Astrocyte of the spinal cord (primary cell): ENCODE measurements at regions not wholly inside any gene's neighbourhood (a gene's known extent, or its start where the extent isn't known, plus 50 kb on each side); places are given as distances from the start of the nearest gene placed in this dataset.
A peak's percentile ranks its signal among the peaks of the same experiment; 100 is the strongest.

ENCODE experiments used
- DNase-seq: peaks from one replicate; pipeline ENCODE4 v3.0.0; 2011; ENCODE audit warnings: low read depth, low spot score
- H3K4me3 ChIP-seq: 2 replicates; pipeline ENCODE4 v1.5.1; 2011; ENCODE audit warnings: low read depth, mild to moderate bottlenecking, low read length, moderate library complexity
- in situ Hi-C: cut with HindIII; loops from 2 replicates; pipeline ENCODE4 v1.10.0; 2017; ENCODE audit warnings: low sequenced_read_pairs
- TF ChIP-seq, protein P1 (sequence below): IDR thresholded peaks from 2 replicates; pipeline ENCODE4 v1.5.1; 2012; ENCODE audit warnings: low read depth, mild to moderate bottlenecking, low read length, inconsistent platforms

DNA sequence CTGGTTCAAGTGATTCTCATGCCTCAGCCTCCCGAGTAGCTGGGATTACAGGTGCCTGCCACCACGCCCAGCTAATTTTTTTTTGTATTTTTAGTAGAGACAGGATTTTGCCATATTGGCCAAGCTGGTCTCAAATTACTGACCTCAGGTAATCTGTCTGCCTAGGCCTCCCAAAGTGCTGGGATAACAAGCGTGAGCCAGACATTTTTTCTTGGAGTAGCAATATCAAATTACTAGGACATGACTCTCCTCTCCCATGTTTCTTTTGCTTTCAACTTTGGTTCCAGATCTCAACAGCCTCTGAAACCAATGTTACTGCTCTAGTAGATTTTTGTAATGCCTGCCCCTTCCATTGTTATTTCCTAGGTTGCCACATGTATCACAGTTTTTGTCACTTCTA is 462.0 kb downstream of the GBE1 start:
- TF ChIP-seq, protein P1, sequence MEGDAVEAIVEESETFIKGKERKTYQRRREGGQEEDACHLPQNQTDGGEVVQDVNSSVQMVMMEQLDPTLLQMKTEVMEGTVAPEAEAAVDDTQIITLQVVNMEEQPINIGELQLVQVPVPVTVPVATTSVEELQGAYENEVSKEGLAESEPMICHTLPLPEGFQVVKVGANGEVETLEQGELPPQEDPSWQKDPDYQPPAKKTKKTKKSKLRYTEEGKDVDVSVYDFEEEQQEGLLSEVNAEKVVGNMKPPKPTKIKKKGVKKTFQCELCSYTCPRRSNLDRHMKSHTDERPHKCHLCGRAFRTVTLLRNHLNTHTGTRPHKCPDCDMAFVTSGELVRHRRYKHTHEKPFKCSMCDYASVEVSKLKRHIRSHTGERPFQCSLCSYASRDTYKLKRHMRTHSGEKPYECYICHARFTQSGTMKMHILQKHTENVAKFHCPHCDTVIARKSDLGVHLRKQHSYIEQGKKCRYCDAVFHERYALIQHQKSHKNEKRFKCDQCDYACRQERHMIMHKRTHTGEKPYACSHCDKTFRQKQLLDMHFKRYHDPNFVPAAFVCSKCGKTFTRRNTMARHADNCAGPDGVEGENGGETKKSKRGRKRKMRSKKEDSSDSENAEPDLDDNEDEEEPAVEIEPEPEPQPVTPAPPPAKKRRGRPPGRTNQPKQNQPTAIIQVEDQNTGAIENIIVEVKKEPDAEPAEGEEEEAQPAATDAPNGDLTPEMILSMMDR = no peak
- in situ Hi-C loops = no loop called here
- DNase-seq = no peak
- H3K4me3 ChIP-seq = no peak overlapping the region

DNA sequence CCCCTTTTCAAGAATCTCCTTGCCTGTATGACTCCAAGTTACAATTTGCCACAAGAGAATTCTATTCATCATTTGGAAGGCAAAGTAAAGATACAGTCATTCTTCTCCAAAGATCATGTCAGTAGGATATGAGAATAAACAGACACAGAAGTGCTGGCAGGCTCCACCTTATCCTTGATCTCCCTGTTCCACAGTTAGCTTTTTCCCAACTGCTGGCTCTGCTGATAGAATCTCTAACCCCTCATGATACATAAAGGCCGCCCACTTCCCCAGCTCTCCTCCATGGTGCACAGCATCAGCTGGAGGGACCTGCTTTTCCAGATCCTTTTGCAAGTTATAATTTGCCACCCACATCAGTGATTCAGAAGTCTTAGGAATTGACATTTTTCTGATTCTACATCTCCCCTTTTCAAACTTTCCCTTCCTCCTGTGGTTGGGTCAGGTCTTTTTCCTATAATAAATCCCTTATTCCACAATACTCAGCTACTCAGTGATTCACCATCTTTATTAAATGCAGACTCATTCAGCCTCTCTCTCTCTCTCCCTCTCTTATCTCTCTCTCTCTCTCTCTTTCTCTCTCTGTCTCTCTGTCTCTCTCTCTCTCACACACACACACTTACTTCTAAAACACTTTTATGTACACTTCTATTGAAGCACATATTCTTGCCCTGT is 465.4 kb downstream of the GBE1 start:
- no peak for DNase-seq
- TF ChIP-seq, protein P1 = no peak
- no peak overlapping the region for H3K4me3 ChIP-seq
- in situ Hi-C loops = no loop called here

DNA sequence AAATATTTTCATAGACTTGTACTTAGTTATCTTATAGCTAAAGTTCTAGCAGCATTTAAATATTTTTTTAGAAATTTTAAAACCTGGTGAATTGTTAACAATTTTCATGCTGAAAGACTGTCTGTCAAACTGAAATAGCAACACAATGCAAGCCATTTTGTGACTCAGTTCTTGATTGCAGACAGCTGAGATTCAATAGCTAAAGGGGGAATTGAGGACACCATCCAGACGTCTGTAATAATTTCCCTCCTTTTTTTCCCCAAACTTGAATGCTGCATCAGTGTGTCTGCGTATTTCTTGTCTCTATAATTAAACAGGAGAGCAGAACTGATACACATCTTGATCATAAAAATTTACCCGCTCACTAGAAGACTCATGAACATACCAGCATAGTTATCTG is 468.3 kb downstream of the GBE1 start:
- TF ChIP-seq, protein P1 = no peak
- in situ Hi-C loops = no loop called here
- no peak for DNase-seq

DNA sequence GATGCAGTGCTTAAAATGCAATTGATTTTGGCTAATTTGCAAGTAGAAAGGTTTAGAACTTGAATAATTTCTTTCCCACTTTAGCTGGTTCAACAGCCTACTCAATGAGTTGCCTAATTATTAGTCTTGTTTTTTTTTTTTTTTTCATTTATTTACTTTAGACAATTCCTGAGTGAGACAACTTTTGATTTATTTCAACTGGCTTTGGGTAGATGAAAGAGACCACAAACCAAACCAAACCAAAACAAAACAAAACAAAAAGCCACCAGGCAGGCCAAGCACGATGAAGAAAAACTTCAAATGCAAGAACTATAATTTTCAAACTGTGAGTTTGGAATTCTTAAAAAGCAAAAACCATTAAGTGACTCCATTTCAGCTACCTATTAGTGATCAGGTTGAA is 469.9 kb downstream of the GBE1 start:
- TF ChIP-seq, protein P1 = no peak
- in situ Hi-C loops = no loop called here
- peak; percentile 43 for DNase-seq
- H3K4me3 ChIP-seq = no peak overlapping the region

More for the DNA sequence above, 468.3 kb downstream of the GBE1 start:
- H3K4me3 ChIP-seq = no peak overlapping the region

DNA sequence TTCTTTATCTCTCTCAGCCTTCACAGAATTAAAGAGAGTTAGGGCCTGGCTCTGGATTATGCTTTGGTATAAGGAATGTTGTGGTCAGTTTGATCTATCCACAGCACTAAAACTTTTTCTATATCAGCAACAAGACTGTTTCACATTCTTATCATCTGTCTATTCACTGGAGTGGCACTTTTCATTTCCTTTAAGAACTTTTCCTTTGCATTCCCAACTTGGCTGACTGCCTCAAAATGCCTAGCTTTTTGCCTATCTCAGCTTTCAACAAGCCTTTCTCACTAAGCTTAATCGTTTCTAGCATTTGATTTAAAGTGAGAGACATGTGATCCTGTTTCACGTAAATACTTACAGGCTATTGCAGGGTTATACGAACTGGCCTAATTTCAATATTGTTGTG is 471.8 kb downstream of the GBE1 start:
- TF ChIP-seq, protein P1 = no peak
- H3K4me3 ChIP-seq = no peak overlapping the region
- DNase-seq = peak; percentile 22
- in situ Hi-C loops = no loop called here

DNA sequence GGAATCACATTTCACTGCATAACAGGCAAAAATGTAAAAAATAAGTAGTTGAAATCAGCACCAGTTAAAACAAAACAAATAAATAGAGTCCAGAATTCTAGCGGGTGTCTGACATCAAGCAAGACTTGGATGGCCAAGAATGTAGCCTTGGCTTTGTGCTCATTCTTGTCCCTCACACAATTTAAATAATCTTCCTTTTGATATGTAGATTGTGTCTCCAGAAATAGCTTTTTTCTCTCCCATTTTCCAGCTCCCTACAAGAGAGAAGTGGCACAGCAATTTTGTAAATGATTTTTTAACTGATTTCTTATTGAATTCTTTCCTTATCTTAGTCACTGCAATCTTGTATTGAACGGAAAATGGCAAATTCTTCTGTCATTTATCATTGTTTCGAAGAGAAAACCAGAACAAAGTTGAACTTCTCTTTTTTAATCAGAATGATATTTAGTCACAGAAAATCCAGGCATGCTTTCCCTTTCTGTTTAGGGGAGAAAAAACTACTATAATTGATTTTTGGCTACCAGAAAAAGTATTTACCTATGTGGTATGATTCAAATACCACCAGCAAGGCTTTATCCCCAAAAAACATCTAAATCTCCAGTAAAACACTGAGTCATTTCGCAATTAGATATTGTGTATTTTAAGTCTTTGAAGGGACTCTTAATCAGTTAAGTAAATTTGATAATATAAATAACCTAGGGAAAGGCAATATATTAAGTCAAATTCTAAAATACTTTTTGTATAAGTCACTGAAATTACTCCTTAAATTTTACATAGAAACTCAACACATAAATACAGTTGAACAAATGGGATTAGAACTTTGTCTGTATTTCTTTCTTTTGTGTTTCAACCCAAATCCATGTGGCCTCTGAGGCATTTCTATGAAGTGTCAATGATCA is 481.7 kb downstream of the GBE1 start:
- H3K4me3 ChIP-seq = no peak overlapping the region
- DNase-seq = no peak
- TF ChIP-seq, protein P1 = no peak
- in situ Hi-C loops = no loop called here
